Subcutaneous abdominal adipose tissue (tissue), 5 donors: ENCODE measurements at regions not wholly inside any gene's neighbourhood (a gene's known extent, or its start where the extent isn't known, plus 50 kb on each side); places are given as distances from the start of the nearest gene placed in this dataset.

Source experiments
- H3K27ac ChIP-seq: one replicate; pipeline ENCODE4 v1.7.0; 2013; ENCODE audit warnings: low read depth, mild to moderate bottlenecking, inconsistent platforms, low read length, moderate library complexity
- H3K27me3 ChIP-seq, 5 donors: one replicate each; pipeline ENCODE4 v1.7.0; 2013; ENCODE audit warnings: low read length in 5 of 5, inconsistent platforms in 1 of 5; ENCODE audit not compliant: control insufficient read depth in 5 of 5, insufficient read depth in 4 of 5
- H3K36me3 ChIP-seq, 5 donors: one replicate each; pipeline ENCODE4 v1.7.0; 2013; ENCODE audit warnings: low read length in 5 of 5; ENCODE audit not compliant: control insufficient read depth in 5 of 5, insufficient read depth in 5 of 5
- H3K4me1 ChIP-seq, 5 donors: one replicate each; pipeline ENCODE4 v1.7.0; 2013; ENCODE audit warnings: low read length in 5 of 5, mild to moderate bottlenecking in 3 of 5, moderate library complexity in 1 of 5; ENCODE audit not compliant: control insufficient read depth in 5 of 5, insufficient read depth in 5 of 5
- H3K4me3 ChIP-seq, 5 donors: one replicate each; pipeline ENCODE4 v1.7.0; 2013; ENCODE audit warnings: low read length in 5 of 5, low read depth in 1 of 5
- H3K9ac ChIP-seq, 5 donors: one replicate each; pipeline ENCODE4 v1.7.0; 2013; ENCODE audit warnings: low read length in 5 of 5, mild to moderate bottlenecking in 4 of 5, moderate library complexity in 3 of 5
- H3K9me3 ChIP-seq, 5 donors: one replicate each; pipeline ENCODE4 v1.7.0; 2013; ENCODE audit warnings: low read length in 5 of 5; ENCODE audit not compliant: control insufficient read depth in 5 of 5
- donor health status: healthy.
- donor health status: healthy.
- donor health status: healthy.
- donor health status: healthy.
- donor health status: healthy.

DNA sequence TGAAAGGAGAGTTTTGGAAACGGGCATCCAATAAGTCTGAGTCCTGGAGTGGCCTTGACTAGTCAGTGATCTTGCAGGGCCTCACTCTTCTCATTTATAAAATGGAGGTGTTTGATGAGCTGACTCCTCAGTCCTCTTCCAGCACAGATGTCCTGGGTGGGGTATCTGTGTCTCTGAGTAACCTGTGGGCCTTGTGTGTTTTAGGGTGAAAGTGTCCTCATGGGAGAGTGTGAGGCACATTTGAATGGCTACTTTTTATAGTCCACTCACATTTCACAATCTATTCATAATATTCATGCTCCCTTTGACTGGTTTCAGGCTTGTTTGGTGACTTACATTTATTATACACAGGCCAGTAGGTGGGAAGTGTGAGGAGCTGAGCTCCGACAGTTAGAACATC is 106.4 kb upstream of the CELF4 start:
- Histone ChIP-seq H3K36me3 (no peaks in the 10 kb centered on the region), H3K4me3 (no peak overlapping the region), H3K9ac (no peak overlapping the region), H3K27ac (no peak overlapping the region), H3K4me1 (peaks cover 0 to 4% (median 0%) of the 10 kb centered on the region in 5 donors), H3K9me3 (peaks cover 0 to 11% (median 7%) of the 10 kb centered on the region in 5 donors), H3K27me3 (no peaks in the 10 kb centered on the region)

GRCh38 chr18:37671530-37671929 is 105.9 kb upstream of the CELF4 start:
- no peak overlapping the region for H3K4me3 ChIP-seq
- H3K9me3 ChIP-seq, result peaks cover 0 to 11% (median 7%) of the 10 kb centered on the region in 5 donors
- H3K27me3 ChIP-seq, result no peaks in the 10 kb centered on the region
- H3K36me3 ChIP-seq, result no peaks in the 10 kb centered on the region
- no peak overlapping the region for H3K9ac ChIP-seq
- H3K27ac ChIP-seq, result no peak overlapping the region
- peaks cover 0 to 4% (median 0%) of the 10 kb centered on the region in 5 donors for H3K4me1 ChIP-seq

DNA sequence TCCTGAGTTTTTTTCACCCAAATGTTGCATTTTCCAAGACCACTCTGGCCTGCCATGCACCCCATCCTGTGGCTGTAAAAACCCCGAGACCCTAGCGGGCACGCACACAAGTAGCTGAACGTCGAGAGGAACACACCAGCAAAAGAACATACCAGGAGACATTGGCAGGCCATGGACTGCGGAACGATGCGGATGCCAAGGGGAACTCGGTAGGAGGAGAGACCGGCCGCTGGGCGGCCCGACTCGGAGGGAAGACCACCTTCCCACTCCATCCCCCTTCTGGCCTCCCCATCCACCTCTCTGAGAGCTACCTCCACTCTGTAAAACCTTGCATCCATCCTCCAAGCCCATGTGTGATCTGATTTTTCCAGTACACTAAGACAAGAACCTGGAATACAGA is 105.5 kb upstream of the CELF4 start:
- peaks cover 0 to 4% (median 0%) of the 10 kb centered on the region in 5 donors for H3K4me1 ChIP-seq
- H3K36me3 ChIP-seq, result no peaks in the 10 kb centered on the region
- peaks cover 0 to 8% (median 3%) of the 10 kb centered on the region in 5 donors for H3K9me3 ChIP-seq
- H3K9ac ChIP-seq, result no peak overlapping the region
- no peak overlapping the region for H3K27ac ChIP-seq
- H3K27me3 ChIP-seq, result no peaks in the 10 kb centered on the region
- H3K4me3 ChIP-seq, result no peak overlapping the region

DNA sequence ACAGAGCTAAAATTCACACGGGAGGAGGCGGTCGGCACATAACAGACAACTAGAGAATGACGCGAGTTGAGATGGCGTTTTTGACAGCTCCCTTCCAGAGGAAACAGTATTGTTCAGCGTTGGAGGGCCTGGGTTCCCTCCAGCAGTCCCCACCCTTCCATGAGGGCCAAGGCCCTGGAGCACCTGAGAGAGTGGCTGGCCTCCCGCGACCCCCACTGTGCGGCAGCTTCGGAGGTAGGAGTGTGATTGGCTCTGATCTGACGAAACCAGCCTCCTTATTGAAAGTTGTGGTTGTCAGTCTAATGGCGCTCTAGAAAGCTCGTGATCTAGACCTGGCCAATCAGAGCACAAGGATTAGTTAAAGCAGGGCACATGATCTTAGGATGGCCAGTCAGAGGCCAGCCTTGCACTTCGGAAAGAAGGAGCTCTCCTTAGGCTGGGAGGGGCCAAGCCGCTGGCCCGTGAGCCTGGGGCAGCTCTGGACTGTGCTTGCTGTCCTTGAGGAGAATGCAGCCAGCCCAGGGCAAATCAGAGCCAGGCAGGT is 104.5 kb upstream of the CELF4 start:
- Histone ChIP-seq H3K36me3 (no peaks in the 10 kb centered on the region), H3K4me3 (no peak overlapping the region), H3K9me3 (peaks cover 0 to under 1% (median 0%) of the 10 kb centered on the region in 5 donors), H3K9ac (no peak overlapping the region), H3K27ac (no peak overlapping the region), H3K4me1 (peaks cover 0 to 4% (median 0%) of the 10 kb centered on the region in 5 donors), H3K27me3 (no peaks in the 10 kb centered on the region)

DNA sequence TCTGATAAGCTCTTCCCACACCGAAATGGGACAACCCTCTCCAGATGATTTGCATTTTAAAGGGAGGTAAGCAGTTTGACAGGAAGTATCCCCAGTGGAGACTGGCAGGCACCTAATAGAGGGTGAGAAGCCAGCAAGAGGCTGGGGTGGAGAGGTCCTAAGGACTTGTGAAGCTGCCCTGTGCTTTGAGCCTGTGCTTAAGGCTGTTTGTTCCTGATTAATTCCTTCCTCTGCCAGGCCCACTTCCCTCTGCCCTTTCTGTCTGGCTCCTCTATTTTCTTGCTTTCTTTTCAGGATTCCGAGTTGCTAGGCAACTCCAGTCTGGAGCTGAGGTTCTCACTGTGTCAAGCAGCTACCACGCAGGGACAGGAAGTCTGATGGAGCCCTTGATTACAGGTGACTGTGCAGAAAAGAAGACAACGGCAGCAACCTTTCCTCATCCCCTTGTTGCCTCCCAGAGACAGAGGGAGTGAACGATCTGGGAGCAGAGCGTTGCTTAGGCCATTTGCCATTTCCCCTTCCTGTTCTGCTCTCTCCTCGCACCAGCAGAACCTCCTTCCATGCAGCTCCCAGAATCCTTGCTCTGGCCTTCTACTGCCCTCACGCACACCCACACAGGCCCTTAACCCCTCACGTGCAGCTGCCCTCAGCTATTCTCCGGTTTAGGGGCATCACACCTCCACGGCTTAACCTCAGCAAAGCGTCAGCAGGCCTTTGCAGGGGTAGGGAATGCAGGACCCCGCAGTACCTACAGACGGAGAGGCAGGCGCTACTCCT is 103.6 kb upstream of the CELF4 start:
- no peak overlapping the region for H3K9ac ChIP-seq

GRCh38 chr18:37667836-37668235 is 102.2 kb upstream of the CELF4 start:
- no peaks in the 10 kb centered on the region for H3K9me3 ChIP-seq
- peaks cover 0 to 4% (median 0%) of the 10 kb centered on the region in 5 donors for H3K4me1 ChIP-seq
- H3K36me3 ChIP-seq, result no peaks in the 10 kb centered on the region
- no peak overlapping the region for H3K4me3 ChIP-seq
- H3K27ac ChIP-seq, result no peak overlapping the region
- H3K9ac ChIP-seq, result no peak overlapping the region
- H3K27me3 ChIP-seq, result no peaks in the 10 kb centered on the region

More for the DNA sequence above, 103.6 kb upstream of the CELF4 start:
- Histone ChIP-seq H3K9me3 (no peaks in the 10 kb centered on the region), H3K4me3 (no peak overlapping the region), H3K36me3 (no peaks in the 10 kb centered on the region), H3K27ac (no peak overlapping the region), H3K4me1 (peaks cover 0 to 4% (median 0%) of the 10 kb centered on the region in 5 donors), H3K27me3 (no peaks in the 10 kb centered on the region)

DNA sequence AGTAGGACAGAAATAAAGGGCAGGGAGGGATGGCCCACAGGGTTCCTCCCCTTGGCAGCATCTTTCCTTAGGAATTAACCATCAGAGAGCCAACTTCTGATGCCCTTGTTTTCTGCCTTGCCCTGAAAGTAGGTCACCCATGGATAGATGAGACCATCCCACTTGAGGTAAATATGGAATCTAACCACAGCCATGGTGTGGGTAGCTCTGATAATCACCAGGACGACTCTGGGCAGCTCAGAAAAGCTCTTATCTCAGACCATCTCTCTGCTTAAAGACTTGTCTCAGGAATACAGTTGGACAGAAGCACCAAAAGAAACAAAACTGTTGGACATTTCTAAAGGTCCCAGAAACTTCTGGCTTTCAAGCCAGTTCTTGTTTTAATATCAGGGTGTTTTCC is 101.4 kb upstream of the CELF4 start:
- Histone ChIP-seq H3K36me3 (no peaks in the 10 kb centered on the region), H3K4me3 (no peak overlapping the region), H3K27me3 (no peaks in the 10 kb centered on the region), H3K27ac (no peak overlapping the region), H3K9me3 (no peaks in the 10 kb centered on the region), H3K4me1 (peaks cover 0 to 4% (median 0%) of the 10 kb centered on the region in 5 donors), H3K9ac (no peak overlapping the region)

DNA sequence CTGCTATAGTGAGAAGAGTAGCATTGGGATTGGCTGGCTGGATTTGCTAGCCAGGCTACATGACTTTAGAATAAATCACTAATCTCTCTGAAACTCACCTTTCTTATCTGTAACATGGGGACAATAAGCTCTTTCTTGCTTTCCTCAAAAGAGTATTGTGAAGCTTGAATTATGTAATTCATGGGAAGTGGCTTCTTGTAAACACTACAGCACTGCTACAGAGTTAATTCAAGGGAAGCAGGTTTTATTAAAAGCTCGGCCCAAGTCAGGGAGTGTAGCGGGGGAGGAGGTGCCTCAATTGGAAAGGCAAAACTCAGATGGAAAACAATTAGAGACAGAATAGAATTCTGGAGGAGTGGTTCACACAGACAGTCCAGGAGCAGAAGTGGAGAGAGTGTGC is 100.9 kb upstream of the CELF4 start:
- Histone ChIP-seq H3K9me3 (no peaks in the 10 kb centered on the region), H3K36me3 (no peaks in the 10 kb centered on the region), H3K27me3 (no peaks in the 10 kb centered on the region), H3K4me1 (peaks cover 0 to 4% (median 0%) of the 10 kb centered on the region in 5 donors), H3K9ac (no peak overlapping the region), H3K27ac (no peak overlapping the region), H3K4me3 (no peak overlapping the region)

DNA sequence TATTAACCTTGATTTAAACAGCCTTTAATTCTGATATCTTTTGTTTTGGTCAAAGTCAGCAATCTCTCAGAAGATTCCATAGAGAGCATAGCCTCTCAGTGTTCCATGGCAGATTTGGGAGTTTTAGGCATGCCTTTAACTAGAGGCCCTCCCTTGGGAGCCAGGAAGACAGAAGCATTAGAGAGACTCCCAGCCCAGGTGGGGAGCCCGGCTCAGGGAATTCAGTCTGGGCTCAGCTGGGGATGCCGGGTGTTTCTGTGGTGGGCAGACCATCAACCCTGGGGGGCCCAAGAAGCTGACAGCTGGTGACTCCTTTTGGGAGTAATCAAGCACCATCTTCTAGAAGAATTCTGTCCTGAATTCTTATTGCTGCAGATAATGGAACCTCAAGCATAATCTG is 99.7 kb upstream of the CELF4 start:
- Histone ChIP-seq H3K9me3 (no peaks in the 10 kb centered on the region), H3K27ac (no peak overlapping the region), H3K4me3 (no peak overlapping the region), H3K4me1 (peaks cover 0 to 4% (median 0%) of the 10 kb centered on the region in 5 donors), H3K9ac (no peak overlapping the region), H3K27me3 (no peaks in the 10 kb centered on the region), H3K36me3 (no peaks in the 10 kb centered on the region)

GRCh38 chr18:37663446-37663845 is 97.8 kb upstream of the CELF4 start:
- peaks cover 0 to 4% (median 0%) of the 10 kb centered on the region in 5 donors for H3K4me1 ChIP-seq
- H3K9ac ChIP-seq, result no peak overlapping the region
- H3K4me3 ChIP-seq, result no peak overlapping the region
- H3K9me3 ChIP-seq, result peaks cover 0 to 2% (median 0%) of the 10 kb centered on the region in 5 donors
- no peaks in the 10 kb centered on the region for H3K36me3 ChIP-seq
- no peaks in the 10 kb centered on the region for H3K27me3 ChIP-seq
- H3K27ac ChIP-seq, result no peak overlapping the region
